ENCODE measurements at regions not wholly inside any gene's neighbourhood (a gene's known extent, or its start where the extent isn't known, plus 50 kb on each side); places are given as distances from the start of the nearest gene placed in this dataset.

DNA sequence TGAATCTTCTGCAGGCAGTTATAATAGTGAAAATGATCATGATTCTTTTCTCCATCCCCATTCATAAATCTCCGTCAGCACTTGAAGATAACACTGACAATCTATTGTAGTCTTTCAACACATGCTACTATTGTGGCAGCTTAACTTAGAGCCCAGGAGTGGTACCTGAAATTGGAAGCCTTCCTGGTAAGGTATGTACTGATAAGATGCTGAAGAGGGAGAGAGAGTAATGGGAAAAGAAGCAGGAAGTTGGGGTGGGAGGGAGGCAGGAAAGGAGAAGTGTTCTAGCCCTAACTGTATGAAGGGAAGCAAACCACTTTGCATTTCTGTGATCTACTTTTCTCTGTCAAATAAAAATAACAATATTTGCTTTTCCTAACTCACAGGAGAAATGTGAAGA is 197.4 kb upstream of the RORA start:
- TF ChIP-seq POLR2A (IDR thresholded peaks at IDR 0.05) (no peak), POLR2AphosphoS5 (IDR thresholded peaks at IDR 0.05) (no peak)
- TF ChIP-seq, protein P1, sequence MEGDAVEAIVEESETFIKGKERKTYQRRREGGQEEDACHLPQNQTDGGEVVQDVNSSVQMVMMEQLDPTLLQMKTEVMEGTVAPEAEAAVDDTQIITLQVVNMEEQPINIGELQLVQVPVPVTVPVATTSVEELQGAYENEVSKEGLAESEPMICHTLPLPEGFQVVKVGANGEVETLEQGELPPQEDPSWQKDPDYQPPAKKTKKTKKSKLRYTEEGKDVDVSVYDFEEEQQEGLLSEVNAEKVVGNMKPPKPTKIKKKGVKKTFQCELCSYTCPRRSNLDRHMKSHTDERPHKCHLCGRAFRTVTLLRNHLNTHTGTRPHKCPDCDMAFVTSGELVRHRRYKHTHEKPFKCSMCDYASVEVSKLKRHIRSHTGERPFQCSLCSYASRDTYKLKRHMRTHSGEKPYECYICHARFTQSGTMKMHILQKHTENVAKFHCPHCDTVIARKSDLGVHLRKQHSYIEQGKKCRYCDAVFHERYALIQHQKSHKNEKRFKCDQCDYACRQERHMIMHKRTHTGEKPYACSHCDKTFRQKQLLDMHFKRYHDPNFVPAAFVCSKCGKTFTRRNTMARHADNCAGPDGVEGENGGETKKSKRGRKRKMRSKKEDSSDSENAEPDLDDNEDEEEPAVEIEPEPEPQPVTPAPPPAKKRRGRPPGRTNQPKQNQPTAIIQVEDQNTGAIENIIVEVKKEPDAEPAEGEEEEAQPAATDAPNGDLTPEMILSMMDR (IDR thresholded peaks at IDR 0.05) = no peak
